ENCODE measurements at regions not wholly inside any gene's neighbourhood (a gene's known extent, or its start where the extent isn't known, plus 50 kb on each side); places are given as distances from the start of the nearest gene placed in this dataset.

- TF ChIP-seq, protein P1, sequence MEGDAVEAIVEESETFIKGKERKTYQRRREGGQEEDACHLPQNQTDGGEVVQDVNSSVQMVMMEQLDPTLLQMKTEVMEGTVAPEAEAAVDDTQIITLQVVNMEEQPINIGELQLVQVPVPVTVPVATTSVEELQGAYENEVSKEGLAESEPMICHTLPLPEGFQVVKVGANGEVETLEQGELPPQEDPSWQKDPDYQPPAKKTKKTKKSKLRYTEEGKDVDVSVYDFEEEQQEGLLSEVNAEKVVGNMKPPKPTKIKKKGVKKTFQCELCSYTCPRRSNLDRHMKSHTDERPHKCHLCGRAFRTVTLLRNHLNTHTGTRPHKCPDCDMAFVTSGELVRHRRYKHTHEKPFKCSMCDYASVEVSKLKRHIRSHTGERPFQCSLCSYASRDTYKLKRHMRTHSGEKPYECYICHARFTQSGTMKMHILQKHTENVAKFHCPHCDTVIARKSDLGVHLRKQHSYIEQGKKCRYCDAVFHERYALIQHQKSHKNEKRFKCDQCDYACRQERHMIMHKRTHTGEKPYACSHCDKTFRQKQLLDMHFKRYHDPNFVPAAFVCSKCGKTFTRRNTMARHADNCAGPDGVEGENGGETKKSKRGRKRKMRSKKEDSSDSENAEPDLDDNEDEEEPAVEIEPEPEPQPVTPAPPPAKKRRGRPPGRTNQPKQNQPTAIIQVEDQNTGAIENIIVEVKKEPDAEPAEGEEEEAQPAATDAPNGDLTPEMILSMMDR (IDR thresholded peaks at IDR 0.05): no peak
- TF ChIP-seq POLR2A (IDR thresholded peaks at IDR 0.05): no peak
Measured at GRCh38 chr15:37550360-37551024, 383.9 kb upstream of the TMCO5A start.
